GM21825 (cell line): ENCODE measurements at regions not wholly inside any gene's neighbourhood (a gene's known extent, or its start where the extent isn't known, plus 50 kb on each side); places are given as distances from the start of the nearest gene placed in this dataset.
A peak's percentile ranks its signal among the peaks of the same experiment; 100 is the strongest.

ENCODE experiments used
- ATAC-seq: cut with Tn5 transposase; IDR thresholded peaks from one replicate; pipeline ENCODE4 v1.9.1; 2021; ENCODE audit warnings: mild to moderate bottlenecking, moderate library complexity; ENCODE audit not compliant: unreplicated experiment

- ATAC-seq: no peak
These were observed 366.1 kb downstream of the PCNX1 start for GRCh38 chr14:71273366-71273765.

- no peak for ATAC-seq
These were observed 376.8 kb downstream of the PCNX1 start for GRCh38 chr14:71284048-71284447.

- no peak for ATAC-seq
These were observed 378.9 kb downstream of the PCNX1 start for GRCh38 chr14:71286126-71286525.

GRCh38 chr14:71287567-71287966, 380.3 kb downstream of the PCNX1 start:
- ATAC-seq: no peak

- peak; percentile 66 for ATAC-seq
These were observed 382.3 kb downstream of the PCNX1 start for GRCh38 chr14:71289536-71289935.

GRCh38 chr14:71290301-71290700, 383.0 kb downstream of the PCNX1 start:
- ATAC-seq: no peak

- ATAC-seq: peak; percentile 58
These were observed 383.8 kb downstream of the PCNX1 start for GRCh38 chr14:71290960-71291466.

- no peak for ATAC-seq
These were observed 388.9 kb downstream of the PCNX1 start for GRCh38 chr14:71296184-71296583.

- ATAC-seq: no peak
These were observed 393.5 kb downstream of the PCNX1 start for GRCh38 chr14:71300566-71301330.

GRCh38 chr14:71301611-71302010, 394.4 kb downstream of the PCNX1 start:
- no peak for ATAC-seq

GRCh38 chr14:71304690-71305089, 397.4 kb downstream of the PCNX1 start:
- no peak for ATAC-seq

GRCh38 chr14:71308671-71309070, 401.4 kb downstream of the PCNX1 start:
- no peak for ATAC-seq

- no peak for ATAC-seq
These were observed 402.5 kb downstream of the PCNX1 start for GRCh38 chr14:71309756-71310155.

GRCh38 chr14:71311061-71311460, 403.8 kb downstream of the PCNX1 start:
- ATAC-seq: no peak

- ATAC-seq: no peak
These were observed 407.5 kb downstream of the PCNX1 start for GRCh38 chr14:71314717-71315116.

- ATAC-seq: no peak
These were observed 410.3 kb downstream of the PCNX1 start for GRCh38 chr14:71317385-71318096.

GRCh38 chr14:71318097-71318459, 410.8 kb downstream of the PCNX1 start:
- ATAC-seq: no peak

- ATAC-seq: no peak
These were observed 412.4 kb downstream of the PCNX1 start for GRCh38 chr14:71319666-71320065.

GRCh38 chr14:71320107-71320733, 413.0 kb downstream of the PCNX1 start, which contains the start of gene SIPA1L1:
SIPA1L1 (plus strand) TSS chr14:71320476.
- ATAC-seq: peak; percentile 65

GRCh38 chr14:71320734-71321573, 413.7 kb downstream of the PCNX1 start:
- peak; percentile 18 for ATAC-seq
